ENCODE measurements at regions not wholly inside any gene's neighbourhood (a gene's known extent, or its start where the extent isn't known, plus 50 kb on each side); places are given as distances from the start of the nearest gene placed in this dataset.

DNA sequence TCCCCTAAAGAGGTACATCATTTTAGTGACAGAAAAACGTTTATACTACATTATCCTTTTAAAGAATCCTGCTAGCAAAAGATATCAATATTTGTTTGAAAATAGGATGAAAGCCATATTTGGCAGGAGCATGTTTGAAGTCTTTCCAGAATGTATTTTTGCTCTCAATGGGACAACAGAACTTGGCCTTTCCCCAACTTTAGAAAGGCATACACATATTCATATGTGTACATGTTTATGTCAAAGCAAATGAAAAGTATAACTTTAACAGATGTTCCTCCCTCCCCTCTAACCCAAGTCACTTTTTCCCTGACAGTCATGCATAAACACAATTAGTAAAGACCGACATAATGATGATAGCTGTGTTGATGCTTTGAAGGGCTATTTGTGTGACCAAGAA, 427.8 kb upstream of the CDH6 start:
- intact Hi-C loops (cut with micrococcal nuclease): no loop called here
- H3K4me3 Mint-ChIP-seq (ENCODE audit: low read depth): no peak overlapping the region
- no peaks in the 10 kb centered on the region for H3K4me1 Mint-ChIP-seq (ENCODE audit: low read depth)
- DNase-seq (ENCODE audit: low spot score): no peak
- no peaks in the 10 kb centered on the region for H3K27me3 Mint-ChIP-seq (ENCODE audit: low read depth)
- H3K36me3 Mint-ChIP-seq (ENCODE audit: low read depth): no peaks in the 10 kb centered on the region
- peaks cover 14% of the 10 kb centered on the region for H3K9me3 Mint-ChIP-seq
- no peak overlapping the region for H3K27ac Mint-ChIP-seq

DNA sequence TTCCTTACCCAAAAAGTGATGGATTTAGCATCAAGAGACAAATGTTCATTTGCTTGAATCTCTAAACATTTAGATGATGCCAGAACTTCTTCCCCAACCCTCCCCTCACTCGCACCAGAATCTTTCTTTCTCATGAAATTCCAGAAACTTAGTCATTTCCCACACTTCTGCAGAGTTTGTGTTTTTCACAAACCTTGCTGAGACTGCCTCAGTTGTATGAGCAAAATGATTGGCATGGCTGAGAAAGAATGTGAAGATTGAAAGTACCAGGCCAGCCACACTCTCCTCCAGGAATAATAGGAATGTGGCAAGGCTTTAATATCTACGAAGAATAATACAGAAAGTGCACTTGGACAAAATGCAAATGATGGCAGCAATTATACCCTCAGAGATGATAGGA, 428.3 kb upstream of the CDH6 start:
- DNase-seq (ENCODE audit: low spot score): no peak
- Mint-ChIP-seq H3K27me3 (ENCODE audit: low read depth) (no peaks in the 10 kb centered on the region), H3K27ac (no peak overlapping the region), H3K4me3 (ENCODE audit: low read depth) (no peak overlapping the region), H3K4me1 (ENCODE audit: low read depth) (no peaks in the 10 kb centered on the region), H3K36me3 (ENCODE audit: low read depth) (no peaks in the 10 kb centered on the region), H3K9me3 (peaks cover 17% of the 10 kb centered on the region)
- intact Hi-C loops (cut with micrococcal nuclease): no loop called here

DNA sequence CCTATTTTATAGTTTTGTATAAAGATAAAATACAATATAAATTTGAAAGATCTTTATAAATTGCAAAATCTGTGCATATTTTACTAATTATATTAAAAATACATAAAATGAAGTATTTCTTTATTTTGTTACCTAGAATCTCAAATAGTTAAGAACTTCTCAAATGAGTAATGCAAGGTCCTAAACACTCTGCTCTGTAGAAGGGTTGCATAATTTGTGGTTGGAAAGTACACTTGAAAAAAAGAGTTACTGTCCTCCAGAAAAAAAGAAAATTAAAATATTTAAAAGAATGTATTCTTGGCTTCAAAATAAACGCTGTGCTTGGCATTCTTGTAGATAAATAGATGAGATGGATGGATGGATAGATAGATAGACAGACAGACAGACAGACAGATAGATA, 428.8 kb upstream of the CDH6 start:
- Mint-ChIP-seq H3K27ac (no peak overlapping the region), H3K4me1 (ENCODE audit: low read depth) (no peaks in the 10 kb centered on the region), H3K4me3 (ENCODE audit: low read depth) (no peak overlapping the region), H3K27me3 (ENCODE audit: low read depth) (no peaks in the 10 kb centered on the region), H3K36me3 (ENCODE audit: low read depth) (no peaks in the 10 kb centered on the region), H3K9me3 (peaks cover 22% of the 10 kb centered on the region)
- intact Hi-C loops (cut with micrococcal nuclease): no loop called here
- DNase-seq (ENCODE audit: low spot score): no peak

DNA sequence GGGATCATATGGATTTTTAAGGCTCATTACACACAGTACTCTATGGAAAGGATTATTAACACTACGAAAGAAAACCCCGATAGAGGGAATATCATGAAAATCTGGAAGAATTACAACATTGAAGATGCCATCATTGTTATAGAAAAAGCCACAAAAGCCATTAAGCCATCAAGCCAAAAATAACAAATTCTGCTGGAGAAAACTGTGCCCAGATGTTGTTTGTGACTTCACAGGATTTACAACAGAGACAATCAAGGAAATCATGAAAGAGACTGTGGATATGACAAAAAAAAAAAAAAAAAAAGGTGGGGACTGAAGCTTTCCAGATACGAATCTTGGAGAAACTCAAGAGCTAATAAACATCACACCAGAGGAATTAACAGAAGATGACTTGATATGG, 433.8 kb upstream of the CDH6 start:
- peaks cover 34% of the 10 kb centered on the region for H3K9me3 Mint-ChIP-seq
- H3K27ac Mint-ChIP-seq: no peak overlapping the region
- H3K4me1 Mint-ChIP-seq (ENCODE audit: low read depth): no peaks in the 10 kb centered on the region
- H3K36me3 Mint-ChIP-seq (ENCODE audit: low read depth): no peaks in the 10 kb centered on the region
- no peak for DNase-seq (ENCODE audit: low spot score)
- intact Hi-C loops (cut with micrococcal nuclease): no loop called here
- no peak overlapping the region for H3K4me3 Mint-ChIP-seq (ENCODE audit: low read depth)
- H3K27me3 Mint-ChIP-seq (ENCODE audit: low read depth): no peaks in the 10 kb centered on the region

DNA sequence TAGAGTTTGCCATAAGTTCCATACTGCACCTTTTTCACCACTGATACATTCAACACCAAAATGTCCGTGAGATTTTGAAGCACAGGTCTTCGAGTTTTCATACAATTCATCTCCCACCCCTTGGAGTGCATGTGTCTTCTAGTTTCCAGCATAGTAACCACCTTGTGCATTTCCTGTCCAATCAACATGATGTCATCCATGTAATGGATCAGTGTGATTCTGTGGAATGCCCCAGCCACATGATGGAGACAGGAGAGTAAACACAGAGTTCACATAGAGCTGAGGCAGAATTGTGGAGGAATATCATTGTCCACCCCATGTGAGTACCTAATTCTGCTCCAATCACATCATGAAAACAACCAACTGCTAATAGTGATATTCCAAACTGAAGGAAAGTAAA, 441.5 kb upstream of the CDH6 start:
- no peak overlapping the region for H3K4me3 Mint-ChIP-seq (ENCODE audit: low read depth)
- H3K36me3 Mint-ChIP-seq (ENCODE audit: low read depth): no peaks in the 10 kb centered on the region
- no peaks in the 10 kb centered on the region for H3K4me1 Mint-ChIP-seq (ENCODE audit: low read depth)
- no peaks in the 10 kb centered on the region for H3K27me3 Mint-ChIP-seq (ENCODE audit: low read depth)
- intact Hi-C loops (cut with micrococcal nuclease): no loop called here
- DNase-seq (ENCODE audit: low spot score): no peak
- H3K9me3 Mint-ChIP-seq: peaks cover 41% of the 10 kb centered on the region
- no peak overlapping the region for H3K27ac Mint-ChIP-seq

DNA sequence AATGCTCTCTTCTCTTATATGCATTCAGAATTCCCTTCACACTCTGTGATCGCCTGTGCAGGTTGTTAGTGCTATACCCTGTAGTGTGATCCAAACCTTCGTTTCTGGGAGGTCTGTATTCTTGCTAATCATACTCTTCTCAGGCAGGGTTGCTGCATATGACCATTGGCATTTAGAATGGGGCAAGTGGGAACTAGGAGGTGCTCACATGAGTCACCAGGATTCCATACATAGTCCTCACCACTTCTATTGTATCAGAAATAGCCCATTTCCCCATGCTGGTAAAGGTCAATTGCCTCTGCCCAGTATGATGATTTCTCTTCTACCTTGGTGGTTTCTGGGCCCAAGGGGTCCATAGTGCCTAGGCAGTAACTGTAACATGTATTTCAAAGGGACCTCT, 443.5 kb upstream of the CDH6 start:
- Mint-ChIP-seq H3K36me3 (ENCODE audit: low read depth) (no peaks in the 10 kb centered on the region), H3K27ac (no peak overlapping the region), H3K9me3 (peaks cover 42% of the 10 kb centered on the region), H3K4me3 (ENCODE audit: low read depth) (no peak overlapping the region), H3K4me1 (ENCODE audit: low read depth) (no peaks in the 10 kb centered on the region), H3K27me3 (ENCODE audit: low read depth) (no peaks in the 10 kb centered on the region)
- no peak for DNase-seq (ENCODE audit: low spot score)
- intact Hi-C loops (cut with micrococcal nuclease): no loop called here

DNA sequence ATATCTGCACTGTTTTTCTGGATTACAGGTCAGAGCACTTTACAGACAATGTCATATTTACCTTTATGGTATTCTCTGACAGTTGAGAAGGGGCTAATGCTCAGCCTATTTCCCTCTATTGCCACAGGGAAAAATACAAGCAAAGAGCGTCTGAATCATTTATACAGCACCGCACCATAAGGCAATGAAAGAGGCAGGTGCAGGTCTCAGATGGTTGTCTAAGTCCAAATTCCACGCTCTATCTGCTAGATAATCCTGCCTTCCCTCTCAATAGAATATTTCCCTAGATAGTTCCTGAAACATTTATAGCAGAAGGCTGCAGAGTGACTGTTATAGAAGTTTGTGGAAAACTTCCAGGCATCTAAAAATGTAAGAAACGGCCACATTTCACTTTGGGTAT, 446.1 kb upstream of the CDH6 start:
- H3K27ac Mint-ChIP-seq: no peak overlapping the region
- intact Hi-C loops (cut with micrococcal nuclease): no loop called here

DNA sequence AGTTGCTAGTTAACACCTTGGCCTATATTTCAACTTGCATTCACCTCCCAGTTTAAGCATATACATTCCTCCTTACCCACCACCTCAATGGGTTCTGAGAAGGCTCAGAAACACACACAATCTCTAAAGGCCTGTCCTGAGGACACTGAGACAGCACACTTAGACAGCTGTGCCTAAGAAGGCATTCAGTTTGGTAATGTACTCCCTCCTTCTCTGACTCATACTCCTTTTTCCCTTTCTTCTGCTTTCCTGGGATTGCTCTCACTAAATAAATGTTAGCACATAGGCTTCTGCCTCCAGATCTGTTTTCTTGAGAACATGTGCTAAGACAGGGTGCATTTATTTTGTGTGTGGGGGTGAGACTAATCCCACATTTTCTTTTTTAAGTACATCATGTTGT, 456.8 kb upstream of the CDH6 start:
- no peaks in the 10 kb centered on the region for H3K36me3 Mint-ChIP-seq (ENCODE audit: low read depth)
- no peaks in the 10 kb centered on the region for H3K27me3 Mint-ChIP-seq (ENCODE audit: low read depth)
- intact Hi-C loops (cut with micrococcal nuclease): no loop called here
- H3K4me1 Mint-ChIP-seq (ENCODE audit: low read depth): no peaks in the 10 kb centered on the region
- peaks cover 33% of the 10 kb centered on the region for H3K9me3 Mint-ChIP-seq
- DNase-seq (ENCODE audit: low spot score): no peak
- H3K27ac Mint-ChIP-seq: no peak overlapping the region
- no peak overlapping the region for H3K4me3 Mint-ChIP-seq (ENCODE audit: low read depth)

More for the DNA sequence above, 446.1 kb upstream of the CDH6 start:
- H3K36me3 Mint-ChIP-seq (ENCODE audit: low read depth): no peaks in the 10 kb centered on the region
- peaks cover 44% of the 10 kb centered on the region for H3K9me3 Mint-ChIP-seq
- no peak overlapping the region for H3K4me3 Mint-ChIP-seq (ENCODE audit: low read depth)
- H3K27me3 Mint-ChIP-seq (ENCODE audit: low read depth): no peaks in the 10 kb centered on the region
- H3K4me1 Mint-ChIP-seq (ENCODE audit: low read depth): no peaks in the 10 kb centered on the region
- no peak for DNase-seq (ENCODE audit: low spot score)

DNA sequence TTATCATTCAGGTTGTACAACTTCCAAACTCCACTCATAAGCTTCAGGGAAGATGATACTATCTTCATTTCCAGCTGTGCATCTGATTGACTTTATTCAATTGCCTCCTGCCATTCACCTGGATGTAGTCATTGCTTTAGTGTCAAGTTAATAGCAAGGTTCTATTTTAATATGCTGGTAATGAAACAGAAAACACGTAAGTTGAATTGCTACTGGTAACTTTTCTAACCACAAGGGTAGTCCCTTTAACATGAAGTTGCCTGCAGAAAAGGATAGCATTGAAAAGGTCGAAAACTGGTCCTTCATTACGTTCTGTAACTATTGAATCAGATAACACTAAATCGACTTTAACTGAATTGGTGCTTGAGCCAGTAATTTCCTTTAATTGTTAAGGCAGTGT, 459.4 kb upstream of the CDH6 start:
- intact Hi-C loops (cut with micrococcal nuclease): no loop called here
- Mint-ChIP-seq H3K4me3 (ENCODE audit: low read depth) (no peak overlapping the region), H3K4me1 (ENCODE audit: low read depth) (no peaks in the 10 kb centered on the region), H3K27ac (no peak overlapping the region), H3K36me3 (ENCODE audit: low read depth) (no peaks in the 10 kb centered on the region), H3K9me3 (peaks cover 31% of the 10 kb centered on the region), H3K27me3 (ENCODE audit: low read depth) (no peaks in the 10 kb centered on the region)
- DNase-seq (ENCODE audit: low spot score): no peak

DNA sequence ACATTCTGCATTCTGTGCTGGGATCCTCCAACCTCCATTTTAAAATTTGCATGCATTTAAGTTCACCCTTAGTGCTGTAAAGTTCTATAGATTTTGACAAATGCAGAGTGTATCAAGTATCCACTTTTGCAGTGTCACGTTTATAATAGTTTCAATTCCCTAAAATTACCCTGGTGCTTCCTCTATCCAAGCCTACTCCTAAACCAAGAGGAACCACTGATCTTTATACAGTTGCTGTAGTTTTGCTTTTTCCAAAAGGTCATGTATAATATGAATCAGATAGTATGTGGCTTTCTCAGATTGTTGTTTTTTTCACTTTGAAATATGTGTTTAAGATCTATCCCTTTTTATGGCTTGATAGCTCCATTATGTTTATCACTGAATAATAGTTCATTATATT, 468.4 kb upstream of the CDH6 start:
- H3K4me3 Mint-ChIP-seq (ENCODE audit: low read depth): no peak overlapping the region
- DNase-seq (ENCODE audit: low spot score): no peak
- no peak overlapping the region for H3K27ac Mint-ChIP-seq
- no peaks in the 10 kb centered on the region for H3K27me3 Mint-ChIP-seq (ENCODE audit: low read depth)
- intact Hi-C loops (cut with micrococcal nuclease): no loop called here
- H3K36me3 Mint-ChIP-seq (ENCODE audit: low read depth): no peaks in the 10 kb centered on the region
- H3K9me3 Mint-ChIP-seq: peaks cover 28% of the 10 kb centered on the region
- no peaks in the 10 kb centered on the region for H3K4me1 Mint-ChIP-seq (ENCODE audit: low read depth)

DNA sequence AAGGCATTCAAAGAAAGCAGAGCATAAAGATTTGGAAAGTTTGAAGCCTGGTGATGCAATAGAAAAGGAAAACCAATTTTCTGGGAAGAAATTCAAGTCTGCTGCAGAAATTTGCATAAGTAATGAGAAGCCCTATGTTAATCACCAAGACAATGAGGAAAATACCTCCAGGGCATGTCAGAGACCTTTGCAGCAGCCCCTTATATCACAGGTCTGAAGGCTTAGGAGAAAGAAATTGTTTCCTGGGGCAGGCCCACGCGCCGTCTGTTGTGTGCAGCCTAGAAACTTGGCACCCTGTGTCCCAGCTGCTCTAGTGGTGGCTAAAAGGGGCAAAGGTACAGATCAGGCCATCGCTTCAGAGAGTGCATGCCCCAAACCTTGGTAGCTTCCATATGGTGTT, 495.3 kb upstream of the CDH6 start:
- Mint-ChIP-seq H3K4me1 (ENCODE audit: low read depth) (no peaks in the 10 kb centered on the region), H3K27ac (no peak overlapping the region), H3K4me3 (ENCODE audit: low read depth) (no peak overlapping the region), H3K27me3 (ENCODE audit: low read depth) (no peaks in the 10 kb centered on the region), H3K36me3 (ENCODE audit: low read depth) (no peaks in the 10 kb centered on the region), H3K9me3 (peaks cover 45% of the 10 kb centered on the region)
- DNase-seq (ENCODE audit: low spot score): no peak
- intact Hi-C loops (cut with micrococcal nuclease): no loop called here

DNA sequence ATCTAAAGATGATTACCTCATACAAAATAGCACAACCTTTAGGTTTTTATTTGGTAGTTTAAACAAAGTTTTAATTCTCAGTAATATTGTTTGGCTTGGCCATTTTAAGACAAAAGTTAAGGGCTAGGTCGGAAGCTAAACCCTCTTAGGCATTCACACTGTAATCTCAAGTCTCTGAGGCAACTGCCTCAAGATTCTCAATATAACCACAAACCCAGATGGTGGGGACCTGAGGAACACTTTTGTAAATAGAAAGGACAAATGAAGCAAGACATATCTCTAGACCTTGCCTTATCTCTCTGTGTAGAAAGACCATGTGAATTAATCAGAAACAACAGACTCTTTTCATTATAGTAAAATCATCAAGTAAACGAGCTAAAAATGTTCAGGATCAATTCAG, 500.2 kb upstream of the CDH6 start:
- no peak overlapping the region for H3K27ac Mint-ChIP-seq
- DNase-seq (ENCODE audit: low spot score): no peak
- H3K36me3 Mint-ChIP-seq (ENCODE audit: low read depth): no peaks in the 10 kb centered on the region
- no peaks in the 10 kb centered on the region for H3K27me3 Mint-ChIP-seq (ENCODE audit: low read depth)
- H3K4me1 Mint-ChIP-seq (ENCODE audit: low read depth): no peaks in the 10 kb centered on the region
- intact Hi-C loops (cut with micrococcal nuclease): no loop called here
- H3K4me3 Mint-ChIP-seq (ENCODE audit: low read depth): no peak overlapping the region
- peaks cover 34% of the 10 kb centered on the region for H3K9me3 Mint-ChIP-seq

DNA sequence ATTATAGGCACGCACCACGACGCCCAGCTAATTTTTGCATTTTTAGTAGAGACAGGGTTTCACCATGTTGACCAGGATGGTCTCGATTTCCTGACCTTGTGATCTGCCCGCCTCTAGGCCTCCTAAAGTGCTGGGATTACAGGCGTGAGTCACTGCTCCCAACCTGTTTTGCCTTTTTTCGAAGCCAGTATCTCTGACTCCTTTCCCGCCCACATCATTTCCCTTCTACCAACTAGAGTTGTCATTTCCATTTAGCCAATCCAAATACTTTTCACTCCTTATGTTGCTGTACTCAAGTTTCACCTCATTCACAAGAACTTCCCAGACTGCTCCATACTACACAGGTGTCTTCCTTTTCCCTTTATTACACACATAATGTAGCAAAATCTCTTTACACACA, 502.6 kb upstream of the CDH6 start:
- Mint-ChIP-seq H3K4me1 (ENCODE audit: low read depth) (no peaks in the 10 kb centered on the region), H3K27me3 (ENCODE audit: low read depth) (no peaks in the 10 kb centered on the region), H3K36me3 (ENCODE audit: low read depth) (no peaks in the 10 kb centered on the region), H3K9me3 (peaks cover 30% of the 10 kb centered on the region), H3K4me3 (ENCODE audit: low read depth) (no peak overlapping the region), H3K27ac (no peak overlapping the region)
- intact Hi-C loops (cut with micrococcal nuclease): no loop called here
- no peak for DNase-seq (ENCODE audit: low spot score)

DNA sequence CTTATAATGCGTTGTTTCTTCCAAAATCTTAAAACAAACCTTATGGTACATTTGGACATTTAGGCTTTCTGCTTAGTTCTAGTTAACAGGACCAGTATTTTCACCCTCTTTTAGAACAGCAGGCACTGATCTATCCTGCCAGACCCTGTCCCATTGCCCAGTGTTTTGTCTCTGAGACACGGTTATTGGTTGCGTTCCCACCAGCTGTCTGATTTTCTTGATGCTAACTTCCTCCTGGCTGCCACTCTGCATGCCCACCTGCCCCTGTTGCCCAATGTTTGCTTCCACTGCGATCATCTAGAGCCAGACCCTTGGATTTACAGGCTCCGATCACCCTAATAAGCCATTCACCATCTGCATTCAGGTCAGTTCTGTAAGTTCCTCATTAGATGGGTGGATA, 506.0 kb upstream of the CDH6 start:
- peaks cover 34% of the 10 kb centered on the region for H3K9me3 Mint-ChIP-seq
- H3K27ac Mint-ChIP-seq: no peak overlapping the region
- intact Hi-C loops (cut with micrococcal nuclease): no loop called here
- no peaks in the 10 kb centered on the region for H3K36me3 Mint-ChIP-seq (ENCODE audit: low read depth)
- no peaks in the 10 kb centered on the region for H3K4me1 Mint-ChIP-seq (ENCODE audit: low read depth)
- H3K27me3 Mint-ChIP-seq (ENCODE audit: low read depth): no peaks in the 10 kb centered on the region
- no peak overlapping the region for H3K4me3 Mint-ChIP-seq (ENCODE audit: low read depth)
- DNase-seq (ENCODE audit: low spot score): no peak
